ENCODE measurements at regions not wholly inside any gene's neighbourhood (a gene's known extent, or its start where the extent isn't known, plus 50 kb on each side); places are given as distances from the start of the nearest gene placed in this dataset.

- DNase-seq = no peak
- Mint-ChIP-seq H3K36me3 (ENCODE audit: unreplicated experiment) (no peaks in the 10 kb centered on the region), H3K9me3 (ENCODE audit: unreplicated experiment) (no peaks in the 10 kb centered on the region), H3K27me3 (ENCODE audit: unreplicated experiment) (no peaks in the 10 kb centered on the region), H3K27ac (ENCODE audit: unreplicated experiment) (no peak overlapping the region), H3K4me3 (ENCODE audit: unreplicated experiment) (no peak overlapping the region), H3K4me1 (ENCODE audit: low read depth, unreplicated experiment) (peaks cover 6% of the 10 kb centered on the region)
- no peak for TF ChIP-seq CTCF (IDR thresholded peaks at IDR 0.05; ENCODE audit: partially characterized antibody, unreplicated experiment)
These were observed 475.6 kb upstream of the B3GALT2 start for GRCh38 chr1:193662030-193662429.

GRCh38 chr1:193661385-193661784 is 475.0 kb upstream of the B3GALT2 start:
- TF ChIP-seq CTCF (IDR thresholded peaks at IDR 0.05; ENCODE audit: partially characterized antibody, unreplicated experiment) = no peak
- no peaks in the 10 kb centered on the region for H3K27me3 Mint-ChIP-seq (ENCODE audit: unreplicated experiment)
- H3K27ac Mint-ChIP-seq (ENCODE audit: unreplicated experiment) = no peak overlapping the region
- DNase-seq = no peak
- peaks cover 6% of the 10 kb centered on the region for H3K4me1 Mint-ChIP-seq (ENCODE audit: low read depth, unreplicated experiment)
- H3K4me3 Mint-ChIP-seq (ENCODE audit: unreplicated experiment) = no peak overlapping the region
- no peaks in the 10 kb centered on the region for H3K9me3 Mint-ChIP-seq (ENCODE audit: unreplicated experiment)
- H3K36me3 Mint-ChIP-seq (ENCODE audit: unreplicated experiment) = no peaks in the 10 kb centered on the region

GRCh38 chr1:193660428-193660827 is 474.0 kb upstream of the B3GALT2 start:
- no peaks in the 10 kb centered on the region for H3K36me3 Mint-ChIP-seq (ENCODE audit: unreplicated experiment)
- H3K4me3 Mint-ChIP-seq (ENCODE audit: unreplicated experiment) = no peak overlapping the region
- TF ChIP-seq CTCF (IDR thresholded peaks at IDR 0.05; ENCODE audit: partially characterized antibody, unreplicated experiment) = no peak
- H3K9me3 Mint-ChIP-seq (ENCODE audit: unreplicated experiment) = no peaks in the 10 kb centered on the region
- DNase-seq = no peak
- H3K4me1 Mint-ChIP-seq (ENCODE audit: low read depth, unreplicated experiment) = peaks cover 6% of the 10 kb centered on the region
- H3K27me3 Mint-ChIP-seq (ENCODE audit: unreplicated experiment) = no peaks in the 10 kb centered on the region
- no peak overlapping the region for H3K27ac Mint-ChIP-seq (ENCODE audit: unreplicated experiment)

- TF ChIP-seq CTCF (IDR thresholded peaks at IDR 0.05; ENCODE audit: partially characterized antibody, unreplicated experiment) = no peak
- no peaks in the 10 kb centered on the region for H3K4me1 Mint-ChIP-seq (ENCODE audit: low read depth, unreplicated experiment)
- DNase-seq = no peak
- H3K4me3 Mint-ChIP-seq (ENCODE audit: unreplicated experiment) = no peak overlapping the region
- H3K9me3 Mint-ChIP-seq (ENCODE audit: unreplicated experiment) = no peaks in the 10 kb centered on the region
- no peak overlapping the region for H3K27ac Mint-ChIP-seq (ENCODE audit: unreplicated experiment)
- H3K36me3 Mint-ChIP-seq (ENCODE audit: unreplicated experiment) = no peaks in the 10 kb centered on the region
- no peaks in the 10 kb centered on the region for H3K27me3 Mint-ChIP-seq (ENCODE audit: unreplicated experiment)
These were observed 472.3 kb upstream of the B3GALT2 start for GRCh38 chr1:193658691-193659090.

GRCh38 chr1:193658081-193658480 is 471.7 kb upstream of the B3GALT2 start:
- Mint-ChIP-seq H3K4me3 (ENCODE audit: unreplicated experiment) (no peak overlapping the region), H3K27ac (ENCODE audit: unreplicated experiment) (no peak overlapping the region), H3K4me1 (ENCODE audit: low read depth, unreplicated experiment) (no peaks in the 10 kb centered on the region), H3K36me3 (ENCODE audit: unreplicated experiment) (no peaks in the 10 kb centered on the region), H3K27me3 (ENCODE audit: unreplicated experiment) (no peaks in the 10 kb centered on the region), H3K9me3 (ENCODE audit: unreplicated experiment) (no peaks in the 10 kb centered on the region)
- no peak for TF ChIP-seq CTCF (IDR thresholded peaks at IDR 0.05; ENCODE audit: partially characterized antibody, unreplicated experiment)
- DNase-seq = no peak
